ENCODE measurements at regions not wholly inside any gene's neighbourhood (a gene's known extent, or its start where the extent isn't known, plus 50 kb on each side); places are given as distances from the start of the nearest gene placed in this dataset.

GRCh38 chr20:57782631-57783041, 72.8 kb upstream of the PMEPA1 start (continued):
- TF ChIP-seq CHD7 (IDR thresholded peaks at IDR 0.05; ENCODE audit: insufficient replicate concordance, low read length), result no peak

Measured in H1 (cell line).